NCI-H146 treated with DMSO at 0.1 percent for 48 hours (cell line): ENCODE measurements at regions not wholly inside any gene's neighbourhood (a gene's known extent, or its start where the extent isn't known, plus 50 kb on each side); places are given as distances from the start of the nearest gene placed in this dataset.
"Not testable (repeated sequence)": the region's sequence is repeated elsewhere in the genome, so short reads cannot be mapped to it uniquely, and the experiment has no call there.

Source experiments
- DNase-seq: peaks from one replicate; lab custom pipeline; 2025; ENCODE audit not compliant: unreplicated experiment; lab: John Stamatoyannopoulos, UW

DNA sequence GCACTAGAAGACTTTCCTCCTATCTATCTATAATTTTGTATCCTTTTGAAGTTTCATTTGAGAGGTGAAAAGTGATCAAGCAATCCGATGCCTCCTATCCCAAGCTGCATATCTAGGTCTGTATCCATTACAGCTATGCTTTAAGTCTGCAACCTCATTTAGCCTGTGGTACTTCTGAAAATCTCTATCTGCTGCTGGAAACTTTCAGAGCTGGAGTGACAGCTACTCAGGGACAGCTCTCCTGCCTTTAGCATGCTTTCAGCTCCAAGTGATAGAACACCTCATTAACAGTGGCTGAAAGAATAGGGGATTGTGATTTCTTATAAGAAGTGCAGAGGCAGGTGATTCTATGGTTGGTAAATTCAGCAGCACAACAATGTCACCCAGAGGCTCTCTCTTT lies 1153.5 kb downstream of the AACS start:
- DNase-seq, result no peak

DNA sequence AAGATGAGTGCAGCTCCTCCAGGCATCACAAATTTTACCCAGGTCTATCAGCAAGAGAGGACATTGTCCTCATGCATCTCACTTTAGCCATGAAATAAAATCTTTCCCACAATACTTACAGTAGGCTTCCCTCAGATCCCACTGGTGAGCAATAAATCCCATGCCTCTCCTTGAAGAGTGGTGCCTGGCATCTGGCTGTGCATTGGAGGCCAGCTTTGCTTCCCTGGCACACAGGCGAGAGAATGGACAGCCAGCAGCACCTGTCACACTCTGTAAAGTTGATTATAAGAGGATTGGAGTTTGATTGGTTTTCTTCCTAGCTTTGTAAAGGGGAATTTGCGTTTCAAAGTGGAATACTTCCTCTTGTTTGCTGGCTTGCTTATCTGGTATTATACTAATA lies 1153.9 kb downstream of the AACS start:
- DNase-seq, result no peak

DNA sequence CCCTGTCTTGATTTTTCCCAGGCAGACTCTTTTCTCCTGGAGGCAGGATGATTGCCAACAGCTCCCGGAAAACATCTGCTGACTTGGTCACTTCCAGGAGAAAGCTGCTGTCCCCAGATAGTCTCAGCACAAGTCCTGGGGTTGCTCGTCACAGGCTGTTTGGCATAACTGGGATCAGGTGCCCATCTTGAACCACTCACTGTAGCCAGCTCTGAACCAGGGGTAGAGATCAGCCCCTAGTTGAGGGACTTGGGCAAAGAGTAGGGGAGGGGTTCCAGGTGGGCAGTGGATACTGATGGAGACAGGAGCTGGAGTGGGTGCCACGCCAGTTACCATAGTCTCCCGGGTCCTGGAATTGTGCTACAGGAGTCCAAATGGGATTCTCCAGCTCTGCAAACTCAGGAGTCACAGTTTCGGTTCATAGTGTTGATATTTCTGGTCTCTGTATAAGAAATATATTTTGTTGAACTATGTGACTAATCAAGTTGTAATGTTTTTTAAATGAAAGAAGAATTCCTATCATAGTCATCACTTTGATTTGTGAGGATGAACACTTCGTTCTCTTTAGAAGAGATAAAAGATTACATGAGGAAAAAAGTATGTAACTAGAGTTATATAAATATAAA lies 1154.5 kb downstream of the AACS start:
- no peak for DNase-seq

- no peak for DNase-seq
Observed at GRCh38 chr12:126224032-126224431, 1158.8 kb downstream of the AACS start.

DNA sequence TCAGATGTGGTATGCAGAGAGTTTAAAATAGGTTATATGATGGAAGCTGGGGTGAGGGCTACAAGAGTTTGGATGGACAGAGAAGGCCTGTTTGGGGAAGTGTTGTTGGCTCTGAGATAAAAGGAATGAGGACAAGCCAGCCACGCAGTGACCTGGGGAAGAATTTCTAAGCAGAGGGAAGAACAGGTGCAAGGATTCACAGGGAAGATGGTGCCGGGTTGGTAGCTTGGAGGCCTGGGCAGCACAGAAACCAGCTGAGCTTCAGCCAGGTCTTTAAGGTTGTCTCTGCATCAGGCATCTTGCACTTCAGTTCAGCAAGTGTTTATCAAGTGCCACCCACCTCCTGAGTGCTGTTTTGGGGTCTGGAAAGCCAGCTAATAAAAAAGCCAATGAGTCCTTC lies 1163.7 kb downstream of the AACS start:
- DNase-seq, result no peak

DNA sequence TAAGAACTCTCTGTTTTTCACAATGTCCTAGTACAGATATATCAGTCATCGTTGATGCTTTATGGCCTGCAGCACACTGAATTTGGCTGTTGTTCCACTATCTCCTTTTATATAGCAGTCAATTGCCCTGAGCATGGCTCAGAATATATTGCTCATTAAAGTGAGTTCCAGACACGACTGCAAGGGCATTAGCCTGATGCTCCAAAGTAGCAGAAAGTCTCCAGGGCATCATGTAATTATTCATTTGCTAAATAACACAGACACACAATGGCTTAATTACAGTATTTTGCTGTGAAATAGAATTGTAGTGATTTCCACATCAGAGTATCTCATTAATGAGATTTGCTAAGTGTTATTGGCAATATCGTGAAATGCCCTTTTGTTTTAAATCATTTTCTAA lies 1167.5 kb downstream of the AACS start:
- no peak for DNase-seq

- no peak for DNase-seq
Observed at GRCh38 chr12:126233625-126234024, 1168.4 kb downstream of the AACS start.

DNA sequence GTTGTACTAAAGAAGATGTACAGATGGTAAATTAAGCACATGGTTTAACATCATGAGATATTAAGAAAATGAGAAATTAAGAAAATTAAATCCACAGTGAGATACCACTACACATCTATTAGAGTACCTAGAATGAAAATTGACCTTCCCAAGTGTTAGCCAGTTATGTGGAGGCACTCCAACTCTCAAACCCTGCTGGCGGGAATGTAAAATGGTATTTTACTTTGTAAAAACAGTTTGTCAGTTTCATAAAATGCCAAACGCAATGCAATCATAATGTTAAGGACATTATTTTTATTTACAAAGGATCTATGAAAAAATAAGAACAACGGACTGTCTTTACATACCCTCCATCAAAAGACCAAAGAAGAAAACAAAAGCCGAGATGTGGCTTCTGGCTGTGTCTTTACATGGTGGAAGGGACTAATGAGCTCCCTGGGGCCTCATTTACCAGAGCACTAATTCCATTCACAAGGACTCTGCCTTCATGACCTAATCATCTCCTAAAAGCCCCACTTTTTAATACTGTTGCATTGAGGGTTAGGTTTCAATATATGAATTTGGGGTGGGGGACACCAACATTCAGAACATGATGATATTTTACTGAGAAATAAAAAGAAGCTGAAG lies 1178.7 kb downstream of the AACS start:
- DNase-seq, result no peak

GRCh38 chr12:126247936-126248335 lies 1182.7 kb downstream of the AACS start:
- no peak for DNase-seq

DNA sequence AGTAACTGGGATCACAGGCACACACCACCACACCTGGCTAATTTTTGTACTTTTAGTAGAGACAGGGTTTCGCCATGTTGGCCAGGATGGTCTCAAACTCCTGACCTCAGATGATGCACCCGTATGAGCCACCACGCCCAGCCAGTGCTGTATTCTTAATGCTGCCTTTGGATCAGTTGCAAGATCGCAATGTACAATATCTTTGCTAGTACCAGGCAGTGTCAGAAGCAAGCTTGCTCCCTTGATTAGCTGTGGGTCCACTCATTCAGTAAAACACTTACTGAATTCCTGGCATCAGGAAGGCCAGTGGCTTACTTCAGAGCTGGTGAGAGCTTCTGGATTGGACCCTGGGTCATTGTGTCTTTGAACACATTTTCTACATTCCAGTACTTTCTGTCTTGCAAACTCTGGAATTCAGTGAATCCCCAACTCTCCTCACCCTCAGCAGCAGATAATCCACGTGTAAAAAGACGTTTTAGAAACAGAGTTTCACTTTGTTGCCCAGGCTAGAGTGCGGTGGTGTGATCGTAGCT lies 1183.7 kb downstream of the AACS start:
- no peak for DNase-seq

GRCh38 chr12:126258190-126258589 lies 1193.0 kb downstream of the AACS start:
- no peak for DNase-seq

GRCh38 chr12:126262829-126263228 lies 1197.6 kb downstream of the AACS start:
- DNase-seq, result no peak

DNA sequence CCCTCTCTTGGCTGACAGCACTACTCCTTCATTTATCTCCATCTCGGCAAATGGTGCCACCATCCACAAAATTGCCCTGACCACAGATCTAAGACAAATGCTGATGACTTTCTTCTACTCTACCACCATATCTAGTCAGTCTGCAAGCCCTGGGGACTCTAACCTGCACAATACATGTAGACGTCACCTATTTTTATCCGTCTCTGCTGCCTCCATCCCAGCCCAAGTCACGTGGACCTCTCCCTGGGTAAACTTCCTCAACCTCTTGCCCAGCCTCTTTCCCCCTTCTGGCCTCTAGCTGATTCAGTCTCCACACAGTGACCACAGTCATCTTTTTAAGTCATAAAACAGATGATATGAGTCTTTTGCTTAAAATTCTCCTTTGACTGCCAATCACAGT lies 1203.0 kb downstream of the AACS start:
- no peak for DNase-seq

- DNase-seq, result no peak
Observed at GRCh38 chr12:126271159-126271558, 1205.9 kb downstream of the AACS start.

GRCh38 chr12:126282691-126283090 lies 1217.5 kb downstream of the AACS start:
- no peak for DNase-seq

DNA sequence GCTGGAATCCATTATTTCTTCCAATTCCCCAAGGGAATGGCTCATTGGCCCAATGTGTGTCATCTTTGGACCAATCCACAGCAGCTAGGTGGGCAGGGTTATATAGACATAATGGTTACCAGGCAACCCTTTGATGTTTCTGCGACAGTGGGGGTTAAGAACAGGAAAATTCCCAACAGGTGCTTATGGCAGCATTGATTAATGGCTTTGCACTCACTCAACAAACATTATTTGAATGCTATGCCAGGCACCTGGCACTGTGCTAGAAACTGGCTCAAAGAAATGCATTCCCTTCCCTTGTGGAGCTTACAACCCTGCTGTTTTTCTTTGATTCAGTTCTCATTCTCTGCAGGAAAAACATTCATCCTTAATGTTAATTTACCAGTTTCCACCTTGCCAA lies 1221.0 kb downstream of the AACS start:
- no peak for DNase-seq

- no peak for DNase-seq
Observed at GRCh38 chr12:126290456-126290855, 1225.2 kb downstream of the AACS start.

DNA sequence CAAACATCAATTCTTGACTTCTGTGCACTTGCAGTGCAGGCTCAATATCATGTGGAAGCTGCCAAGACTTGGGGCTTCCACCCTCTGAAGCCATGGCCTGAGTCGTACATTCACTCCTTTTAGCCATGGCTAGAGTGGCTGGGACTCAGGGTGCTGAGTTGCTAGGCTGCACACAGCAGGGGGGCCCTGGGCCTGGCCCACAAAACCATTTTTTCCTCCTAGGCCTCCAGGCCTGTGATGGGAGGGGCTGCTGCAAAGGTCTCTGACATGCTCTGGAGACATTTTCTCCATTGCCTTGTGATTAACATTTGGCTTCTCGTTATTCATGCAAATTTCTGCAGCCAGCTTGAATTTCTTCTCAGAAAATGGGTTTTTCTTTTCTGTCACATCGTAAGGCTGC lies 1226.8 kb downstream of the AACS start:
- DNase-seq, result not testable (repeated sequence)

GRCh38 chr12:126295652-126296051 lies 1230.4 kb downstream of the AACS start:
- DNase-seq, result no peak

GRCh38 chr12:126309278-126309677 lies 1244.0 kb downstream of the AACS start:
- no peak for DNase-seq

- DNase-seq, result no peak
Observed at GRCh38 chr12:126312457-126312856, 1247.2 kb downstream of the AACS start.

DNA sequence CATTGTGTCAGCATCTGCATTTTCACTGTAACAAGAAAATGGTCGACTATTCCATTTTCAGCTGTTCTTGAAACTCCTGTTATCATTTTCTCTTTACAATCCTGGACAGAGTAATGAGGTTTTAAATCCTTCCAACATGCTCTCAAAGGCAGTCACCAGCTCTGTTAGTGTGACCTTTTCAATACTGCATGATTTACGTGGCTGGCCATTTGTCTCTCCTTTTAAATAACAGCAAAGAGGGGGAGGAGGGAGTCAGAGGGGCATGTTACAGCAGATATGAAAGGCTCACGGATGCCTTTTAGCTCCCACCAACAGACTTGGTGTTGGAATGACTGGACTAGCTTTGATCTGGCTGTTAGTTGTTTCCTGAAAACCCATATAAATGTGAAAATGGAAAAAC lies 1251.2 kb downstream of the AACS start:
- no peak for DNase-seq
